22Rv1 (cell line): ENCODE measurements at regions not wholly inside any gene's neighbourhood (a gene's known extent, or its start where the extent isn't known, plus 50 kb on each side); places are given as distances from the start of the nearest gene placed in this dataset.

Experiments used
- H3K27ac ChIP-seq: fragments of 450-650 bp; 2 replicates; pipeline ENCODE4 v1.5.1; 2017
- CTCF ChIP-seq: fragments of 450-650 bp; IDR thresholded peaks from 2 replicates; pipeline ENCODE4 v1.5.1; 2017; ENCODE audit warnings: mild to moderate bottlenecking
- ZFX ChIP-seq: fragments of 450-650 bp; IDR thresholded peaks from 2 replicates; pipeline ENCODE4 v1.6.1; 2017; ENCODE audit warnings: antibody characterized with exemption, borderline replicate concordance

DNA sequence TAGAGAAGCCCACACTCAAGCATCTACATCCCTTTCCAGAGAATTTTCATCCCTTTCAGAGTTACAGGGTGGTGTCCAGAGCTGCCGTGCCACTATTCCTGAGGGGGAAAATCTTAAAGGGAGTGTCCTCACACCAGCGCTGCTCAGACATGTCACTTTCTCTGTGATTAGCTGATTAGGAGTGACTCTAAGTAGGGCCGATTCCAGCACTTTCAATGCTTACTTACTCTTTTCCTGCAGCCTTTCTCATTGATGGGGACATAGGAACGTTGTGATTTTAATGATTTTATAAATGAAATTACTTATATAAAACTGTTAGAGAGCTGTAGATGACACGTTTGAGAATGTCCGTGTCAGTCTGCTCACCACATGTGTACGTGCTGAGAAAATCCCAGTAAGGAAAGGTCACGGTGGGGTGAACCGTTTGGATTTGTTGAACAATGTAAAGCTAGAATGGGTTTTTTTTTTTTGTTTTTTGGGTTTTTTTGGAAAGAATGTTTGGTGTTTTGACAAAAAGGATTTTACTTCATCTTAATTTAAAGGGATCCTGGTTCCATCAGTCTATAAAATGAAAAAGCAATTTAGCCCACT is 56.6 kb upstream of the SPATA13 start:
- H3K27ac ChIP-seq: no peak overlapping the region
- no peak for TF ChIP-seq ZFX
- no peak for TF ChIP-seq CTCF

- no peak overlapping the region for H3K27ac ChIP-seq
- TF ChIP-seq ZFX (no peak), CTCF (no peak)
These were observed 55.8 kb upstream of the SPATA13 start for GRCh38 chr13:24104723-24105122.

GRCh38 chr13:24106429-24106828 is 54.1 kb upstream of the SPATA13 start:
- no peak for TF ChIP-seq CTCF
- H3K27ac ChIP-seq: no peak overlapping the region

- no peak overlapping the region for H3K27ac ChIP-seq
- TF ChIP-seq CTCF: no peak
- no peak for TF ChIP-seq ZFX
These were observed 52.4 kb upstream of the SPATA13 start for GRCh38 chr13:24107955-24108614.

GRCh38 chr13:24108615-24108965 is 51.9 kb upstream of the SPATA13 start:
- no peak overlapping the region for H3K27ac ChIP-seq
- no peak for TF ChIP-seq ZFX
- no peak for TF ChIP-seq CTCF

DNA sequence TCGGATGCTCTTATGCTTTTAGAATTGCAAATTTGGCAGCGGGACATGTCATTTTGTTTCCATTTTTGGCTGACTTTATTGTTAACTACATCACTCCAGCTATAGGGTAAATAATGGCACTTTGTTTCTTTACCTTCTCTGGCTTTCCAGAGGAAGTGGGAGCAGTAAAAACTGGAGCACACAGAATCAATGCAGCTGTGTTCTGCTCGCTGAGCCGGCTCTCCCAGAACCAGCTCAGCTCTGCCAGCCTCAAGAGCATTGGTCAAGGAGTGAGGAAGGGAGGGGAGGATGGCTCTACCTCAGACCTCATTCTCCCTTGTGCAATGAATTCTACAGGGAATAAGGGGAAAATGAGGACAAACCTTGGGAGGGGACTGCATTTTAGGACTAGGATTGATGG is 50.5 kb upstream of the SPATA13 start:
- TF ChIP-seq CTCF: no peak
- no peak for TF ChIP-seq ZFX
- no peak overlapping the region for H3K27ac ChIP-seq
